A673 (cell line): ENCODE measurements at regions not wholly inside any gene's neighbourhood (a gene's known extent, or its start where the extent isn't known, plus 50 kb on each side); places are given as distances from the start of the nearest gene placed in this dataset.

Experiments used
- BruUV-seq: library from RNA; stranded (reverse); fragments of 400-500 nt; replicated peaks from 2 replicates; lab custom pipeline; 2021; lab: Mats Ljungman, UMichigan
- CTCF ChIA-PET: fragments of 300-600 bp; sonication (Branson Sonifier 250); formaldehyde crosslinking; loops from one replicate; lab custom pipeline; 2022; ENCODE audit warnings: antibody characterized with exemption; lab: Charles Lee
- POLR2A ChIA-PET: fragments of 300-600 bp; sonication (Branson Sonifier 250); formaldehyde crosslinking; loops from one replicate; lab custom pipeline; 2022; ENCODE audit warnings: antibody characterized with exemption; ENCODE audit not compliant: low non-redundant PET; lab: Charles Lee
- DNase-seq: peaks from one replicate; pipeline ENCODE4 v3.0.0-alpha.2; 2015; ENCODE audit warnings: low spot score
- H3K27ac ChIP-seq: fragments of 200-600 bp; sonication (generic); 2 replicates; pipeline ENCODE4 v1.5.1; 2016; ENCODE audit warnings: mixed run types, low read depth, mild to moderate bottlenecking, mixed read lengths, antibody characterized with exemption, low read length; ENCODE audit not compliant: poor library complexity, severe bottlenecking
- H3K27me3 ChIP-seq: fragments of 200-600 bp; sonication (generic); replicated peaks from 2 replicates; pipeline ENCODE4 v1.6.1; 2017; ENCODE audit warnings: mixed run types, low read depth, mild to moderate bottlenecking, mixed read lengths, antibody characterized with exemption, low read length; ENCODE audit not compliant: insufficient read depth, poor library complexity
- H3K36me3 ChIP-seq: fragments of 200-600 bp; sonication (generic); 2 replicates; pipeline ENCODE4 v1.6.1; 2016; ENCODE audit warnings: mixed run types, mild to moderate bottlenecking, mixed read lengths, antibody characterized with exemption, low read length; ENCODE audit not compliant: insufficient read depth, poor library complexity, severe bottlenecking
- H3K4me1 ChIP-seq: fragments of 200-600 bp; sonication (generic); 2 replicates; pipeline ENCODE4 v1.6.1; 2017; ENCODE audit warnings: mixed run types, mild to moderate bottlenecking, mixed read lengths, antibody characterized with exemption, low read length; ENCODE audit not compliant: insufficient read depth, poor library complexity, severe bottlenecking
- H3K4me3 ChIP-seq: fragments of 200-600 bp; sonication (generic); 2 replicates; pipeline ENCODE4 v1.5.1; 2016; ENCODE audit warnings: low read depth, mixed run types, mild to moderate bottlenecking, mixed read lengths, low read length; ENCODE audit not compliant: poor library complexity, severe bottlenecking
- H3K9me3 ChIP-seq: fragments of 200-600 bp; sonication (generic); 2 replicates; pipeline ENCODE4 v1.6.1; 2016; ENCODE audit warnings: mixed run types, low read depth, mild to moderate bottlenecking, mixed read lengths, antibody characterized with exemption, low read length; ENCODE audit not compliant: poor library complexity, severe bottlenecking
- EZH2 ChIP-seq: fragments of 200-600 bp; sonication (generic); IDR thresholded peaks from 2 replicates; pipeline ENCODE4 v1.6.1; 2017; ENCODE audit warnings: borderline replicate concordance, low read depth, mild to moderate bottlenecking, mixed read lengths, antibody characterized with exemption, low read length; ENCODE audit not compliant: poor library complexity, severe bottlenecking
- intact Hi-C: fragments of 100-400 bp; cut with micrococcal nuclease; formaldehyde crosslinking; loops from one replicate; pipeline ENCODE4 v1.10.0; 2022; ENCODE audit not compliant: unreplicated experiment
- TF ChIP-seq, protein P1 (sequence below): fragments of 300-800, 200-600 bp; sonication (generic); conservative IDR thresholded peaks from 2 replicates; pipeline ENCODE4 v1.5.1; 2017; ENCODE audit warnings: low read depth, mild to moderate bottlenecking, antibody characterized with exemption, low read length, moderate library complexity, mixed read lengths

- no peaks in the 10 kb centered on the region for H3K27me3 ChIP-seq
- BruUV-seq, result no TSS peak
- H3K9me3 ChIP-seq, result peaks cover 6% of the 10 kb centered on the region
- no peaks in the 10 kb centered on the region for H3K4me1 ChIP-seq
- no peak overlapping the region for H3K27ac ChIP-seq
- intact Hi-C loops, result no loop called here
- no peaks in the 10 kb centered on the region for H3K36me3 ChIP-seq
- H3K4me3 ChIP-seq, result no peak overlapping the region
- TF ChIP-seq, protein P1, sequence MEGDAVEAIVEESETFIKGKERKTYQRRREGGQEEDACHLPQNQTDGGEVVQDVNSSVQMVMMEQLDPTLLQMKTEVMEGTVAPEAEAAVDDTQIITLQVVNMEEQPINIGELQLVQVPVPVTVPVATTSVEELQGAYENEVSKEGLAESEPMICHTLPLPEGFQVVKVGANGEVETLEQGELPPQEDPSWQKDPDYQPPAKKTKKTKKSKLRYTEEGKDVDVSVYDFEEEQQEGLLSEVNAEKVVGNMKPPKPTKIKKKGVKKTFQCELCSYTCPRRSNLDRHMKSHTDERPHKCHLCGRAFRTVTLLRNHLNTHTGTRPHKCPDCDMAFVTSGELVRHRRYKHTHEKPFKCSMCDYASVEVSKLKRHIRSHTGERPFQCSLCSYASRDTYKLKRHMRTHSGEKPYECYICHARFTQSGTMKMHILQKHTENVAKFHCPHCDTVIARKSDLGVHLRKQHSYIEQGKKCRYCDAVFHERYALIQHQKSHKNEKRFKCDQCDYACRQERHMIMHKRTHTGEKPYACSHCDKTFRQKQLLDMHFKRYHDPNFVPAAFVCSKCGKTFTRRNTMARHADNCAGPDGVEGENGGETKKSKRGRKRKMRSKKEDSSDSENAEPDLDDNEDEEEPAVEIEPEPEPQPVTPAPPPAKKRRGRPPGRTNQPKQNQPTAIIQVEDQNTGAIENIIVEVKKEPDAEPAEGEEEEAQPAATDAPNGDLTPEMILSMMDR, result no peak
- TF ChIP-seq EZH2, result no peak
- ChIA-PET POLR2A (no interaction called here), CTCF (no interaction called here)
- DNase-seq, result no peak
These were observed 456.9 kb upstream of the MGAT4C start for GRCh38 chr12:86713121-86713520.

GRCh38 chr12:86712425-86712843 is 456.2 kb upstream of the MGAT4C start:
- Histone ChIP-seq H3K27me3 (no peaks in the 10 kb centered on the region), H3K9me3 (peaks cover 8% of the 10 kb centered on the region), H3K36me3 (no peaks in the 10 kb centered on the region), H3K4me1 (no peaks in the 10 kb centered on the region), H3K27ac (no peak overlapping the region), H3K4me3 (no peak overlapping the region)
- CTCF ChIA-PET, result no interaction called here
- no TSS peak for BruUV-seq
- peak; percentile 66 for DNase-seq
- no peak for TF ChIP-seq EZH2
- TF ChIP-seq, protein P1, result no peak
- POLR2A ChIA-PET, result no interaction called here
- intact Hi-C loops, result loop anchor here (1.0 kb wide), 1 partner anchor 31 kb away; no protein-coding TSS in a partner anchor

DNA sequence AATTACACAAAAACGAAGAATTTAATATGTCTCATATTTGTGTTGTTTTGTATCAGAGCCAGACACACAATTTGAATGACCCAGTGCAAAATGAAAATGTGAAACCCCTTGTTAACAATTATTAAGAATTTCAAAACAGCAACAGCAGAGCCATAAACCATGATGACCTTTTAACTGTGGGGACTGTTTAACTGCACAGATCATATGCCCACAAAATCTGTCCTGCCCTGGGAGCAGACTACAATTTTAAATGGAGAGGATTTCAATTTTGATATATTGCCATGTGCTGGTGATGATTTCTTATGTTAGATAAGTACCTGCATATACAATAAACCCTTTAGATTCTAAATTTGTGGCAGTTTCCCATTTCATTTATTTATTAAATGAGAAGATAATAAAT is 455.5 kb upstream of the MGAT4C start:
- Histone ChIP-seq H3K27ac (no peak overlapping the region), H3K9me3 (peaks cover 8% of the 10 kb centered on the region), H3K4me1 (no peaks in the 10 kb centered on the region), H3K4me3 (no peak overlapping the region), H3K36me3 (no peaks in the 10 kb centered on the region), H3K27me3 (no peaks in the 10 kb centered on the region)
- no TSS peak for BruUV-seq
- no peak for DNase-seq
- TF ChIP-seq, protein P1, result no peak
- no peak for TF ChIP-seq EZH2
- intact Hi-C loops, result loop anchor here (1.0 kb wide), 1 partner anchor 32 kb away; no protein-coding TSS in a partner anchor
- ChIA-PET CTCF (no interaction called here), POLR2A (no interaction called here)
